ENCODE measurements at regions not wholly inside any gene's neighbourhood (a gene's known extent, or its start where the extent isn't known, plus 50 kb on each side); places are given as distances from the start of the nearest gene placed in this dataset.

GRCh38 chr18:53997064-53997463, 227.4 kb downstream of the MBD2 start:
- Histone ChIP-seq H2AFZ (ENCODE audit: low read depth, low read length) (no peak overlapping the region), H3K4me3 (ENCODE audit: low read length) (no peak overlapping the region), H3K4me2 (ENCODE audit: low read length) (no peak overlapping the region), H3K9ac (ENCODE audit: low read length) (no peak overlapping the region), H3K27ac (ENCODE audit: low read length) (no peak overlapping the region), H3K4me1 (ENCODE audit: low read length) (no peaks in the 10 kb centered on the region), H3K27me3 (ENCODE audit: low read depth, low read length) (no peaks in the 10 kb centered on the region), H4K20me1 (ENCODE audit: insufficient read depth, low read length) (no peaks in the 10 kb centered on the region), H3K36me3 (replicated peaks; ENCODE audit: low read depth, low read length) (no peaks in the 10 kb centered on the region), H3K79me2 (ENCODE audit: low read length) (no peaks in the 10 kb centered on the region), H3K9me3 (ENCODE audit: insufficient read depth, low read length) (no peaks in the 10 kb centered on the region)
- TF ChIP-seq EZH2phosphoT487 (IDR thresholded peaks at IDR 0.05; ENCODE audit: low read depth) = no peak
- no peak for TF ChIP-seq CTCF (IDR thresholded peaks at IDR 0.05; ENCODE audit: low read depth, low read length)

DNA sequence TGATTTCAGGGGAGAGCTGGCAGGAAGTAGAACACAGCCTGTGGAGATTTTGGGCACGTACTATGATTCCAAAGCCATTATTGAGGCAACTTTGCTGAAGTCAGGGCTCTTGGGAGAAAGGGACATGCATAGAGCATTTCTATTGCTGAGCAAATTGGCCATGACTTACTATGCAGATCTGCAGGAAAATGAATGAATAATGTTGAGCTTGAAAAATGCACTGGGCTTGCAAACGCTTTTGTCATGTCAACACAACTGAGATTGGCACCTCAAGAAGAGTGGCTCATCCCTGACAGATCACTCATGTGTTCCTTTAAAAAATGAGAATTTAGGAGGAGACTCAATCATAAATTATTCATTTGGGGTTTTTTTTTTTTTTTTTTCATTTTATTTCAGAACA, 230.5 kb downstream of the MBD2 start:
- TF ChIP-seq CTCF (IDR thresholded peaks at IDR 0.05; ENCODE audit: low read depth, low read length) (no peak), EZH2phosphoT487 (IDR thresholded peaks at IDR 0.05; ENCODE audit: low read depth) (no peak)
- no peaks in the 10 kb centered on the region for H3K9me3 ChIP-seq (ENCODE audit: insufficient read depth, low read length)
- H4K20me1 ChIP-seq (ENCODE audit: insufficient read depth, low read length) = no peaks in the 10 kb centered on the region
- H3K4me1 ChIP-seq (ENCODE audit: low read length) = no peaks in the 10 kb centered on the region
- H3K9ac ChIP-seq (ENCODE audit: low read length) = no peak overlapping the region
- H3K27me3 ChIP-seq (ENCODE audit: low read depth, low read length) = no peaks in the 10 kb centered on the region
- no peak overlapping the region for H3K4me2 ChIP-seq (ENCODE audit: low read length)
- no peak overlapping the region for H3K27ac ChIP-seq (ENCODE audit: low read length)
- H2AFZ ChIP-seq (ENCODE audit: low read depth, low read length) = no peak overlapping the region
- no peaks in the 10 kb centered on the region for H3K36me3 ChIP-seq (replicated peaks; ENCODE audit: low read depth, low read length)
- H3K4me3 ChIP-seq (ENCODE audit: low read length) = no peak overlapping the region
- H3K79me2 ChIP-seq (ENCODE audit: low read length) = no peaks in the 10 kb centered on the region

DNA sequence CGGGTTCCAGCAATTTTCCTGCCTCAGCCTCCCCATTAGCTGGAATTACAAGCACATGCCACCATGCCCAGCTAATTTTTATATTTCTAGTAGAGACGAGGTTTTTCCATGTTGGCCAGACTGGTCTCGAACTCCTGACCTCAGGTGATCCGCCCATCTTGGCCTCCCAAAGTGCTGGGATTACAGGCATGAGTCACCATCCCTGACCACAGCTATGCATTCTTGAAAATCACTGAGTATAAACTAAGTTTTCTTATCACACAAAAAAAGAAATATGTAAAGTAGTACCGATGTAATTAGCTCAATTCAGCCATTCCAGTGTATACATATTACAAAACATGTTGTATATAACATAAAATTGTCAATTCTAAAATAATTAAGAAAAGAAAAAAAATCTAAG, 232.7 kb downstream of the MBD2 start:
- TF ChIP-seq CTCF (IDR thresholded peaks at IDR 0.05; ENCODE audit: low read depth, low read length) (no peak), EZH2phosphoT487 (IDR thresholded peaks at IDR 0.05; ENCODE audit: low read depth) (no peak)
- H2AFZ ChIP-seq (ENCODE audit: low read depth, low read length) = no peak overlapping the region

GRCh38 chr18:53991202-53991601, 233.3 kb downstream of the MBD2 start:
- H3K4me1 ChIP-seq (ENCODE audit: low read length) = no peaks in the 10 kb centered on the region
- no peaks in the 10 kb centered on the region for H3K27me3 ChIP-seq (ENCODE audit: low read depth, low read length)
- H2AFZ ChIP-seq (ENCODE audit: low read depth, low read length) = no peak overlapping the region
- no peak for TF ChIP-seq EZH2phosphoT487 (IDR thresholded peaks at IDR 0.05; ENCODE audit: low read depth)
- TF ChIP-seq CTCF (IDR thresholded peaks at IDR 0.05; ENCODE audit: low read depth, low read length) = no peak
- H3K9me3 ChIP-seq (ENCODE audit: insufficient read depth, low read length) = no peaks in the 10 kb centered on the region
- H3K36me3 ChIP-seq (replicated peaks; ENCODE audit: low read depth, low read length) = no peaks in the 10 kb centered on the region
- no peak overlapping the region for H3K9ac ChIP-seq (ENCODE audit: low read length)
- no peaks in the 10 kb centered on the region for H3K79me2 ChIP-seq (ENCODE audit: low read length)
- no peaks in the 10 kb centered on the region for H4K20me1 ChIP-seq (ENCODE audit: insufficient read depth, low read length)
- H3K4me2 ChIP-seq (ENCODE audit: low read length) = no peak overlapping the region
- no peak overlapping the region for H3K27ac ChIP-seq (ENCODE audit: low read length)
- H3K4me3 ChIP-seq (ENCODE audit: low read length) = no peak overlapping the region

More for the DNA sequence above, 232.7 kb downstream of the MBD2 start:
- Histone ChIP-seq H3K79me2 (ENCODE audit: low read length) (no peaks in the 10 kb centered on the region), H3K4me3 (ENCODE audit: low read length) (no peak overlapping the region), H3K36me3 (replicated peaks; ENCODE audit: low read depth, low read length) (no peaks in the 10 kb centered on the region), H3K27ac (ENCODE audit: low read length) (no peak overlapping the region), H3K9me3 (ENCODE audit: insufficient read depth, low read length) (no peaks in the 10 kb centered on the region), H3K27me3 (ENCODE audit: low read depth, low read length) (no peaks in the 10 kb centered on the region), H4K20me1 (ENCODE audit: insufficient read depth, low read length) (no peaks in the 10 kb centered on the region), H3K4me1 (ENCODE audit: low read length) (no peaks in the 10 kb centered on the region), H3K9ac (ENCODE audit: low read length) (no peak overlapping the region), H3K4me2 (ENCODE audit: low read length) (no peak overlapping the region)
